Globus pallidus (tissue), 1 donor: ENCODE measurements at regions not wholly inside any gene's neighbourhood (a gene's known extent, or its start where the extent isn't known, plus 50 kb on each side); places are given as distances from the start of the nearest gene placed in this dataset.
"Not testable (repeated sequence)": the region's sequence is repeated elsewhere in the genome, so short reads cannot be mapped to it uniquely, and the experiment has no call there.

Experiments
- DNase-seq: peaks from one replicate; pipeline ENCODE4 v3.0.0-alpha.2; 2015; ENCODE audit warnings: low spot score

DNA sequence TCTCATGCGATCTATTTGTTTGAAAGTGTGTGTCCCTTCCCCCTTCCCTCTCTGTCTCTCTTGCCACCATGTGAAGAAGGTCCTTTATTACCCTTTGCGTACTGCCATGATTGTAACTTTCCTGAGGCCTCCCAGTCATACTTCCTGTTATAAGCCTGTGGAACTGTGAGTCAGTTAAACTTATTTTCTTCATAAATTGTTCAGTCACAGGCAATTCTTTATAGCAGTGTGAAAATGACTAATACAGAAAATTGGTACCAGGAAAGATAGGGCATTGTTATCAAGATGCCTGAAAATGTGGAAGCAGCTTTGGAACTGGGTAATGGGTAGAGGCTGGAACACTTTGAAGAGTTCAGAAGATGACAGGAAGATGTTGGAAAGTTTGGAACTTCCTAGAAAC lies 743.7 kb upstream of the NECTIN3 start:
- DNase-seq = no peak

- not testable (repeated sequence) for DNase-seq
These were observed 740.1 kb upstream of the NECTIN3 start for GRCh38 chr3:110331562-110331961.

- no peak for DNase-seq
These were observed 739.0 kb upstream of the NECTIN3 start for GRCh38 chr3:110332629-110333028.

- DNase-seq = no peak
These were observed 730.6 kb upstream of the NECTIN3 start for GRCh38 chr3:110341047-110341446.

GRCh38 chr3:110343376-110343775 lies 728.2 kb upstream of the NECTIN3 start:
- no peak for DNase-seq

- no peak for DNase-seq
These were observed 727.7 kb upstream of the NECTIN3 start for GRCh38 chr3:110343945-110344344.

- DNase-seq = no peak
These were observed 727.1 kb upstream of the NECTIN3 start for GRCh38 chr3:110344487-110344886.

GRCh38 chr3:110344897-110345767 lies 726.5 kb upstream of the NECTIN3 start:
- DNase-seq = no peak

- no peak for DNase-seq
These were observed 722.3 kb upstream of the NECTIN3 start for GRCh38 chr3:110349295-110349694.

DNA sequence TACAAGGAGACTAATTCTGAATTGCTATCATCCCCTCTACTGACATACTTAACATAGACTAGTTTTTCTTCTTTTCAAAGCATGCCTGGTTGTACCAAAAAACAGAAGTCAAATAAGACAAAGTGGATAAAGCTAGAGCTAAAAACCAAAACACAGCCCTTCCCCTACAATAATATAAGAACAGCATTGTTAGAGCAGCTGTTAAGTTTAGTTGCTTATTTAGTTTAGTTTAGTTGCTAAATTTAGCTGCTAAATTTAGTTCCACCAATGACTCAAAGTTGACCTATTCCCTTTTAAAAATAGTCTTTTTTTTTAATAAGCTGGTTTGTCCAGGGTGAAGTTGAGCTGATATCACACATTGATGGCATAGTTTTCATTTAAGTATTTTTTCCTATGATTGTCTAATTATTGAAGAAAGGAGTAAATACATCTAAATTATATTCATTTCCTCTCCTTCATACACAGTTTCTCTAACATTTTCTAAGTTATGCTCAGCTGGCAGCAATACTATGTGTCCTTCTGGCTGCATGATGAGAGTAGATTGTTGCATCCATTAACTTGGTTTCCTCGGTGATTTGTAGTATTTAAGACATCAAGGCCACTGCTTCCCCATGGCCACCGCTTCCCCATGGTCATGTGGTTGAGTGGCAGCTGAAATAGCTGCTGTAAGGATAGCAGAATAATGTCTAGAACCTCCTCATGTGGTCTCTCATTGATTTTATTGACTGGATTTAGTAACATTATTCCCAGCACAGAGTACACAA lies 718.6 kb upstream of the NECTIN3 start:
- DNase-seq = no peak

GRCh38 chr3:110362751-110363150 lies 708.9 kb upstream of the NECTIN3 start:
- no peak for DNase-seq

DNA sequence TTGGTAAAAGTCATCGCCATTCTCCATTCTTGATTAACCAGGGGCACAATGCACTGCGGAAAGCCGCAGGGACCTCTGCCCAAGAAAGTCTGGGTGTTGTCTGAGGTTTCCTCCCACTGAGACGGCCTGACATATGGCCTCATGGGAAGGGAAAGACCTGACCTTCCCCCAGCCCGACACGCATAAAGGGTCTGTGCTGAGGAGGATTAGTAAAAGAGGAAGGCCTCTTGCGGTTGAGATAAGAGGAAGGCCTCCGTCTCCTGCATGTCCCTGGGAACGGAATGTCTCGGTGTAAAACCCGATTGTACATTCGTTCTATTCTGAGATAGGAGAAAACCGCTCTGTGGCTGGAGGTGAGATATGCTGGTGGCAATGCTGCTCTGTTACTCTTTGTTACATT lies 704.3 kb upstream of the NECTIN3 start:
- not testable (repeated sequence) for DNase-seq

GRCh38 chr3:110375751-110376518 lies 695.7 kb upstream of the NECTIN3 start:
- no peak for DNase-seq

- no peak for DNase-seq
These were observed 693.1 kb upstream of the NECTIN3 start for GRCh38 chr3:110378481-110378880.

DNA sequence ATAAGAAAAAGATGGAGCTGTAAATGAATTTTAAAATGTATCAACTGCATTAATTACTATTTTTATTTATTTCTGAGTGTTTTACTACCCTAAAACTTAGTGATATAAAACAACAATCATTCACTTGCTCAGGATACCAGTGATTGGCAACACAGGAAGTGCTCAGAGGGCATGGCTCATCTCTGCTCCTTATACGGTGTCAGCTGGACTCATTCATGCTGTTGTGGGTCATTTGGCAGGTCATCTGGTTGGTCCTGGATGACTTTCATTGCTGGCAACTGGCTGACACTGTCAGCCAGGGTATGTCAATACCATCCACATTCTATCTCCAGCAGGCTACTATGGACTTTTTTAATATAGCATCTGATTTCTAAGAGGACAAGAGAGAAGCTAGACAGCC lies 689.6 kb upstream of the NECTIN3 start:
- DNase-seq = no peak

- DNase-seq = no peak
These were observed 688.3 kb upstream of the NECTIN3 start for GRCh38 chr3:110383356-110383755.

GRCh38 chr3:110384601-110385000 lies 687.0 kb upstream of the NECTIN3 start:
- DNase-seq = no peak

DNA sequence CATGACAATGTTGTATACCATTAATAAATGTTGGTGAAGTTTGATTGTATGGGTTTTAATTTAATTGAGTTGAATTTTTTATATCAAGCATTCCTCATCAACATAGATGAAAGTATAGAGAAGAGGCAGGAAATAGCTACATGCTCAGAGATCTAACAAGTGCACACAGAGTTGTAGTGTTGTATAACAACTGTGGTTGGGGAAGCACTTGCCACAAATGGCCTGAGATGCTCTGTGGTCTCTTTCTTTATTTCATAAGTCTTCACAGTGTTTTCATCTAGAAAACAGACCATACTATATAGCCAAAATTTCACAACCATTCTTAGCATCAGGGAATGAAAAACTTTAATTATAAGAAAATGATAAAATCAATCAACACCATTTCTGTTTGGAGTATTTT lies 682.6 kb upstream of the NECTIN3 start:
- no peak for DNase-seq

DNA sequence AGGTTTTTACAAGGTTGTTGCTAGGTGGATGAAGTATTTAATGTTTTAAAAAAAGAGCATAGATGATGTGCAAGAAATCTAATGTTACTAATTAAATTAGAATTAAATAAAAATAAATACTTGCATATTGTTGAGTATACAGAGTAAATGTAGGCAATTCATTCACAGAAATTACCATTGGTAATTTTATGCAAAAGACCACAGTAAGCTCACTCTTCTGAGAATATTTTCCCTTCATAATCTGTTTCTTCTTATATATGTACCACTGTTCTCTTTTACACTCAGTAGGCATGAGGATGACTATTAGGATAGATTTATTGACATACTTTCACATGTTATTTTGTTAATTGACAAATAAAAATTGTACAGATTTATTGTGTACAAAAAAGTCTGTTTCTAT lies 681.2 kb upstream of the NECTIN3 start:
- DNase-seq = no peak

GRCh38 chr3:110391042-110391441 lies 680.6 kb upstream of the NECTIN3 start:
- DNase-seq = no peak

- no peak for DNase-seq
These were observed 679.8 kb upstream of the NECTIN3 start for GRCh38 chr3:110391640-110392395.

DNA sequence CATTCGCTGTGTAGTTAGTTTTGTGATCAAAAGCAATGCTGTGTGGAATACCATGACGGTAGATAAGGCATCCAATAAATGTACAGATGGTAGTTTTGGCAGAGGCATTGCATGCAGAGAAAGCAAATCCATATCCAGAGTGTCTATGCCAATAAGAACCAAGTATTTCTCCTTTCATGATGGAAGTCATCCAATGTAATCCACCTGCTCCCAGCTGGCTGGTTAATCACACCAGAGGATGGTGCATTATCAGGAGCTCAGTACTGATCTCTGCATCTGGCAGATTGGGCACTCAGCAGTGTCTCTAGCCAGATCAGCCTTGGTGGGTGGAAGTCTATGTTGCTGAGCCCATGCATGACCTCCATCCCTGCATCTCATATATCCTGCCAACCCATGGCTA lies 677.7 kb upstream of the NECTIN3 start:
- no peak for DNase-seq
